HK-2 (cell line): ENCODE measurements at regions not wholly inside any gene's neighbourhood (a gene's known extent, or its start where the extent isn't known, plus 50 kb on each side); places are given as distances from the start of the nearest gene placed in this dataset.

Experiments used
- DNase-seq: peaks from one replicate; pipeline ENCODE4 v3.0.0-alpha.2; 2018; ENCODE audit not compliant: unreplicated experiment

DNA sequence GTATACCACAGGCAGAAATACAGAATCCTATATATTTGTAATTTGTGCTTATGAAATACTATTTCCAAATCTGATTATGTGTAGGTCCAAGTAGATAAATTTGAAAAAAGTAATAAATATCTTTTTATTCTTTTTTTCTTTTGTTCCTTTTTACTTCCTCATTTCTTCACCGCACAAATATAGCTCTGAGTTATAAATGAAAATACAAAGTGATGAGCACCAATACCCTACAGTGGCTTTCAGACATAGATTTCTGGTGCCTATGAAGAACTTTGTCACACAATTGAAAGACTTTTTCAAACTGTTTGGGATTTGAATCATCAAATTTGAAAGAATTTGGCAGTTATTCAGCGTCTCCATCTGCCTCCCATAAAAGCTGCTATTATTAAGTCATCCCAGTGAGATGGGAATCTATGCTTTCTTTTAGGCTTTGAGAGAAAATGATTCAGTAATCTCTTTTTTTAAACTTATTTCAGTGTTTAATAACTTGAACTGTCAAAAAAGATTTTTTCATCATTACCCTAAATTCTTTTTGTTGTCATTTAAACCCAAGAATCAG, 363.6 kb upstream of the GOLIM4 start:
- DNase-seq, result no peak

DNA sequence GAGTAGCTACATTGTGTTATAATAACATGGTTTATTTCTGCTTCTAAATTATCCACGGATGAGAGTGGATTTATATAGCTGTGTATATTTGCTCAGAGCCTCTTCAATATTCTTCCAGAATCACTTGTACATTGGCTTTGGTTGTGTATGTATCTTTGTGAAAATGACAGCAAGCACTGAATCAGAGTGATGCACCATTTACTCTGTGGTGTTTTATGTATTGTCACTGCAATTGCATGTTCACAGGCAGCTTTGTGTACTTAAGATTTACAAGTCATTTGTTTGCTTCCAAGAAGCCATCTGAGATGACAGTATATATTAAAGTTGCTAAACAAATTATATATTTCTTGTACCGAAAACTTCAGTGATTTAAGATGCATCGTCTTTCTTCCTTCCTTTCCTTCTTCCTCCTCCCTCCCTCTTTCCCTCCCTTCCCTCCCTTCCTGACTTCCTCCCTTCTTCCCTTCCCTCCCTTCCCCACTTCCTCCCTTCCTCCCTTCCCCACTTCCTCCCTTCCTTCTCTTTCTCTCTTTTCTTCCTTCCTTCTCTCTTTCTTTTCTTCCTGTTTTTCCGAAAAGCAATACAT, 362.3 kb upstream of the GOLIM4 start:
- DNase-seq, result no peak

DNA sequence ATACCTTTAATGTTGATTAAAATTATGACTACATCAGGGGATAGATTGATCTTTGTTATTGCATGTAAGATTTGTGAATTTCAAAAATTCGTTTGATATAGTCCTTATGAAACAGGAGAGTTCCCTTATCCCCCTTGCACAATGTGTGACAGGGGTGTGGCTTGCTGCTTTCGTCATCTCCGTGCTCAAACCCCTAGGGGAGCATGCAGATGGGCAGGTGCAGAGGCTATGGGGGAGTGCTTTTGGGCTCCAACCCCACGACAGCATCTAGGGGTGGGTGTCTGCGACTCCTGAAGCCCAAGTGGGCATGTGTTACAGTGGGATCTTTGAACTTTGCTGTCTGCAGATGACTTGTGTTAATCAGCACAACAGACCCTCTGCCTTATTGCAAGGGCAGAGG, 360.1 kb upstream of the GOLIM4 start:
- no peak for DNase-seq

DNA sequence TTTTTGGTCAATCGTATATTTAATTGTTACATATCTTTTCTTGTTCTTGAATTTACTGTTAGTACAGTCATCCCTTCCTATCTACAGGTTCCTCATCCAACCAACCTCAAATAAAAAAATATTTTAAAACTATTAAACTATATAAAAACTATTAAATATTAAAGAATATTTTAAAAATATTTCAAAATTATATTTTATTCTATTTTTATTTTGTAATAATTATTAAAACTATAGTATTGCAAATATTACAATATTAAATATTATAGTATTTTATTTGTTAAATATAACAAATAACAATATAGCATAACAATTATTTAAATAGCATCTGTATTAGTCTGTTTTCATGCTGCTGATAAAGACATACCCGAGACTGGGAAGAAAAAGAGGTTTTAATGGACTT, 357.9 kb upstream of the GOLIM4 start:
- DNase-seq, result no peak

DNA sequence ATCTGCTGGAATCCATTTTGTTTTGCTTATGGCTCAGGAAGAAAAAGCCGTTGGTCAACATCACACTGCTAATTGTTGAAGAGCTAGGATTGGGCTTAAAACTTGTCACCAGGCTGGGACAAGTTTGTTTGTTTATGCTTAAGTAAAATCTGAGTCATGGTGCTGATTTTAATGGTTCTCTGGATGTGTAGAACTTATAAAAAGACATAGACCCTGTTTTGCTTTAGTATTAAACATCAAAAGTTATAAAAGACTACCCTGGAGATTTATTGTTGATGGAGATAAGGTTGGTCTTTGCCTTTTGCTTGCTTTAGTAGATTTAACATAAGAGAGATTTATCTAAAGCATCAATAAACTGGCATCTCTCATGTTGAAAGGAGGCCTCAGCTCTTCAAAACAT, 348.2 kb upstream of the GOLIM4 start:
- DNase-seq, result no peak

DNA sequence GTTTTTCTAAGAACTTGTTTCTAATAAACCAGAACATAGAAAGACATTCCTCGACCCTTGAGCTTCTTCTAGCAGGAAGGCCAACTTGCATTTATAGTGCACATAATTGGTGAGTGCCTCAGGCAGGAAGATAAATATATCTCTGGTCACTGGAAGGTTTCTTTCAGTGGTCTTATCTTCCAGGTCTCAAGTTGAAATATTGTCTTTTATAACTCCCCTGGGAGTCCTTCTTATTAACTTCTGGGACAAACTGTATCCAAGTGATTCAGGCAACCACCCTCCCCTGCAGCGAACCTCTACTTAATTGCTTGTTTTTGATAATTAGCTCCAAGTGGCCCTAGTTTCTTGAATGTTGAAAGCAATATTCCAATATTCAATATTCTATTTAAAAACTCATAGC, 346.8 kb upstream of the GOLIM4 start:
- DNase-seq, result no peak

DNA sequence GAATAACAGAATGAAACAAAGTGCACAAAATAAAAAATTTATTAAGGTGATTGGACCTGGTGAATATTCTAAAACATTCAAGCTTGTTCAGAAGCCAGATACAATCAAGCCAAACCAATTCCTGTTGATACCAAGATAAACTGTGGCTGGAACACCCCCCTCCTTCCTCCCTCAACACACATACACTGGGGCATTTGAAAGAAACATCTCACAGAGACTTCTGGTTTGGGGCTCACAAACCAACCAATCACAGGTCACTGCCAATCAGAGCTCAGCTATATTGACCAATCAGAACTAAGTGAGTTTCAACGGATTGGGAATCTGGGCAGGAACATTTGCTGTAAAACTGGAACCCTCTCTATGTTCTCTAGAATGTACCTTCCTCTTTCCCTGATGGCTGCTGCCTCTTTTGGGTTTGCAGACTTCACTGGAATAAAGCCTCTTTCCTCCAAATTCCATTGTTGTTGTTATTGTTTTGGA, 340.6 kb upstream of the GOLIM4 start:
- no peak for DNase-seq

DNA sequence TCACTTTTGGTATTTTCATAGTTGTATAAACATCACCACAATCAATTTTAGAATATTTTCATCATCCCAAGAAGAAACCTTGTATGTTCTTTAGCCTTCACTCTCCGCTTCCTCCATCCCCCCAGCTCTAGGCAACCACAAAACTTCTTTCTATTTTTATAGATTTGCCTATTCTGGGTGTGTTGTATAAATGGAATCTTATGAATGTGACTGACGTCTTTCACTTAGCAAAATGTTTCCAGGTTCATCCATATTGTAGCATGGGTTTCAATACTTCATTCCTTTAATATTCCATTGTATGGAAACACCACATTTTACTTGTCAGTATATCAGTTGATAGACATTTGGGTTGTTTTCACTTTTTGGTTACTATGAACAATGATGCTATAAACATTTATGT, 335.8 kb upstream of the GOLIM4 start:
- no peak for DNase-seq

DNA sequence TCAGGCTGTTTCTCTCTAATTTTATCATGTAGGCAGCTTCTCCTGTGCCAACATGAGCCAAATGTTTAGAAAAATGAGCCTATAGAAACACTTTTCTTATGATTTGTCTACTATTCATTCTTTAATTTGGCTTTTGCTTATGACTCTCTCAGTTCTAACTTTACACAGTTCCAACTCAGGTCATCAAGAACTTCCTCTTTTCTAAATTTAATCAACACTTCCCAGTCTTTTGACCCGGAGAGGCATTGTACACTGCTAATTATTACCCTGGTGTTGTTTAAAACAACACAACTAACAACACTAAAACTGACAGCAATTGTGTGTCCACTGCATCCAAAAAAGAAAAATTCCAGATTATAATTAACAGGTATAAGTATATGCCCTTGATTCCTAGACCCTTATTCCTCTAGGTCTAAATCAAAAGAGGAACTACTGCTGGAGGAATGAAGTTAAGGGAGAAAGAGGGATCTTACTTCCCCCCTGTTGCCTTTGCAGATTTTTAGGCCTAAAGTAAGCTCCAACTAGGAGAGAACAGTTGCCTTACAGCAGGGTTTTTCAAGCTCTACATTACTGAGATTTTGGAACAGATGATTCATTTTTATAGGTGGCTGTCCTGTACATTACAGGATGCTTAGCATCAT, 332.2 kb upstream of the GOLIM4 start:
- no peak for DNase-seq

DNA sequence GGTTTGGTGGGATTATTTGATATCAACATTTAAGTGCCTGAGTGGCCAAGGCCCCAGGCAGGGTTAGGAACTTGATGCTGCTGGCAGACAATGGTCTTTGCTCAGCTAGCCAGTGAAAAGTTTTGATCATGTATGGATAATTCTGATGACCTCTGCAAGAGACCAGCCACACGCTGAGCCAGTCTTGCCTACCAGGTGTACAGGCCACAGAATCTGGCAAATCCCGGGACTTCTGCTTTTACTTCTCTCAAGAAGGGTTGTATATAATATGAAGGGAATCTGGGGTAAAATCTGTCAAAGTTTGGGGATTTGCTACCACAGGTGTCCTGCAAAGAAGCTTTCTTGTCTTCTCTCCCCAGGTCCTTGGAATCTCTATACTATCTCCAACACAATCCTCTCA, 331.4 kb upstream of the GOLIM4 start:
- no peak for DNase-seq

DNA sequence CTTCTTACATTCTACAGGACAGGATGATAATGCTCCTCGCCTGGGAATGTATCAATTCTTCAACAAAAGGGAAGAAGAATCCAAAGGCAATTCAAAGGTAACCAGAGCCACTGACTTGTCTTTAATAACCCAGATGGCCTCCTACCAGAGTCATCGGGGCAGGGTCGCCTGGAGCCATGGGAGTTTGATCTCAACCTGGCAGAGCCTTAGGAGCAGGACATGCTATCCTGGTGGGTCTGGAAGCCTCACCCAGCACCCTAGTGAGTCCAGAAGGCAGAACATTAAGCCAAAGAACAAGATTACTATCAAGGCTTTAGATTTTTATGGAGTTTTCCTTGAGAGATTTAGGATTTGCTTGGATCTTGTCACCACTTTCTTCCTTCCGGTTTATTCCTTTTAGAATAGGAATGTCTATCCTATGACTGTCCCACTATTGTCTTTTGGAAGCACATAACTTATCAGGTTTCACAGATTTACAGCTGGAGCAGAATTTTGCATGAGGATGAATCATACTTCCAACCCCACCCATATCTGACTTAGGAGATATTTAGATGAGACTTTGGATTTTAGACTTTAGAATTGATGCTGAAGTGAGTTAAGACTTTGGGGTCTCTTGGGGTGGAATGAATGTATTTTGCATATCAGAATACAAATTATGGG, 330.3 kb upstream of the GOLIM4 start:
- no peak for DNase-seq

DNA sequence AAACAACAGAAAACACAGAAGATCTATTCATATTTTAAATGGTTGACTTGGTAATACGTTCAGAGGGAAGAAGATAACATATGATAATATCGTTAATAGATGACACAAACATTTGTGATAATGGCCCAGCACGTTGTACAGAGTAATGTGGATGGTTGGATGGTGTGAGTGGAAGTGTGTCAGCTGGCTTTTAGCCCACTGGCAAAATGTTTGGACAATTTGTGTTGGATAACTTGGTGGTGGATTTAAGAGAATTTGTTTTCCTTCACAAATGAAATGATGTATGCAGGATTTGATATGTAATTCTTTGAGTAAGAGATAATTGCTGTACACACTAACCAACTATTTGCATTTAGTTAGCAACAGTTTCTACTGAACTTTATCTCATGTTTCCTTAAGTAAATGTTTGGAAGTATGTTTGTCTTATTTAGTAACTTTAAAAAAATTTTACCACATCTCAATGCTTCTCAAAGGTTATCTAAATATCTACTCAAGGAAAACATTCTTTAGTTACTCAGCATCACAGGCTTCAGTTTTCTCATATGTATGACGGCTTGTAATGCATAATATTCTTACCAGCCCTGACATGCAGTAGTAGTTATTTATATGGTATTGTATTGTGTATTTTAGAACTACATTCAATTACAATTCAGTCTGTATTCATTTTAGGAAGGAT, 328.5 kb upstream of the GOLIM4 start:
- no peak for DNase-seq

DNA sequence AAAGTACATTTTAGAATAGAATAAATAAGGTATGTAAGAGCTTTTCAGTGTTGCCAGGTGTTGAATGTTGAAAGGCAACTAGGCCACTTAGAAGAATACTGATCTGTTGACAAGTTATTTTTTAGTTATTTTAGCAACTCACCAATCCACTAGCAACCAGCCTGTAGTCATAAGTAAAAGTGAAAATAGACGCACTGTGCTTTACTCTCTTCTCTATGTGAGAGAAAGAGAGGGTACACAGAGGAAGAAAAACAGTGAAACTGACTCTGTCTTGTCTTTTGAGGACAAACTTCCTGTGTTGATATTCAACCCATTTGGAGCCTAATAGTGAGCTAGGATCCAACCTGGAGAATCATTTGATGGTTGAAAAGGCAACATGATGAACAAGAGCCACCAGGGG, 327.1 kb upstream of the GOLIM4 start:
- no peak for DNase-seq

DNA sequence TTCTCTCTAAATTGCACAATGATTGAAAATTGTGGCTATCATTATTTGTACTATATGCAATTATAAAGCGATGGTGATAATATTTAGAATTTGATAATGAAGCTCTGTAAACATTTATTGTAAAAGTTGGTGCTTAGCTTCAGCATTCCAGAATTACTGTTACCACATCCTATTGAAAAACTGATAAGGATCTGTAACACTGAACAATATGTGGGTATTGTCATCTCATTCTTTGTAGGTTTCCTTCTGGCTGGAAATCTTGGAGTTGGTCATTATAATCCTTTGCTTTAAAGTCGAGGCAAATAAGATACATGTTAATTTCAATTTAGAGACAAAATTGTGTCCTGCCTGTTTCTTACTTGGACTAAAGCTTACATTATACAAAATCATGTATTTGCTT, 323.4 kb upstream of the GOLIM4 start:
- no peak for DNase-seq

DNA sequence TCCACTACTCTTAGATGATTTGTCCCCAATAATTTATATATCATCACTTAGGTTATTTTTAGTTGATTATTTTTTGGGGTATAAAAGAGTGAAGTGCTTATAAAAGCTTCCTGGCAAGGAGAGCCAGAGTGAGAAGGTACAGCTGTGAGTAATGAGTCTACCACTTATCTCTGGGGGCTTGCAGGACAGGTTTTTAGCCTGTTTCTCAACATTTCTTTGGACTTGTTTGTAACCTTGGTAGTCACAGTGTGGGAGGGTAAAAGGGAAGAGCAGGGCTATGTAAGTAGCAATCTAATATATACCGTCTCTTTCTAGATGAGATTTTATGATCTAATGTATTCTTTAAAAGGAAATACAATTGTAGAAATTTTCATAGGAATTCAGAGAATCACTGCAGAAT, 321.3 kb upstream of the GOLIM4 start:
- DNase-seq, result no peak

DNA sequence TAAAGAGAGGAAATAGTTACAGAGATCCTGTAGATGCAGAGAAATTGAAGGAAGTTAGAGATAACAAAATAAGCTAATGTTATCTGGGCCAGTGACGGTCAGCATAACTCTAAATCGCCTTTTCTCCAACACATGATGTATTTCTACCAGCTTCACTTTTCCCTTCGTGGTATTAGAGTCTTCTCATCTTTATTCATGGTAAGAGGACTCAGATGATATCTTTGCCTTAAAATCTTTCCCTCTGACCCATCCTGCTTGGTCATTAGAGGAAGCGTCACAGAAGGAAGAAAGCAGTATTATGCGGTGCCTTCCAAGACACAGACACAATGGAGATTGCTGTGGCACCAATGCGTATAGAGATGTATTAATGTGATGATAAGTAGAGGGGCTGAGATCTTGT, 320.7 kb upstream of the GOLIM4 start:
- no peak for DNase-seq

DNA sequence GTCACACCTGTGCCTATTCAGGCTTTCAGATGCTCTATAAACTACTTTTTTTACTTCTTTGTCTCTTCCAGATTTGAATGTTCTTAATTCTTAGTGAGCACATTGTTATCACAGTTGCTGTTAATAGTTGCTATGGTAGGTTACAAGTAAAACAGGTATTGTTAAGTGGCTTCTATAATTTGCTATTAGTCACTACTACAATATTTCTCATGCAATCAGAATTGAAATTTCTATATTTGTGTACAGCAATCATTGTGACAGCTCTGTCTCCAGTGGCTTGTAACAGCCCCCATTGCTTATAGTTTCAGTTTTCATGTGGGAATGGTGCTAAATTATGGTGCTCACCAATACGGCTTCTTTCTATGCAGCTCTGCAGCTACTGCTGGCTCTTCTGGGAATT, 318.4 kb upstream of the GOLIM4 start:
- no peak for DNase-seq

DNA sequence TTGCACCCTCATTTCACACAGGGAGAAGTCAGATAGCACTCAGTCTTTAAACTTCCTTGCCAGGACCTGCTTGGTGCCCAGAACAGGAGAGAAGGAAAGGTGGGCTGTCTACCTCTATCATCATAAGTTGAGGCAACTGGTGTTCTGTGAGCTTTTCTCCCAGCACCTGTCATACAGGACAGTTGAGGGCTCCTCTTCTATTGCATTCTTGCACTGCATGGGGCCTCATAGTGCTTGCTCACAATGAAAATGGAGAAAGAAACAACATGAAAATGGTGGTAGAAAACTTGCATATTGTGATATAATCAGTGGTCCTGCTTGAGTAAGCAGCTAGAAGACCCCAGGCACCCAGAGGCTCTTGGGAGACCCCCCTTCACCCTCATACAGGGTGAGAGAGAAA, 311.7 kb upstream of the GOLIM4 start:
- DNase-seq, result no peak

DNA sequence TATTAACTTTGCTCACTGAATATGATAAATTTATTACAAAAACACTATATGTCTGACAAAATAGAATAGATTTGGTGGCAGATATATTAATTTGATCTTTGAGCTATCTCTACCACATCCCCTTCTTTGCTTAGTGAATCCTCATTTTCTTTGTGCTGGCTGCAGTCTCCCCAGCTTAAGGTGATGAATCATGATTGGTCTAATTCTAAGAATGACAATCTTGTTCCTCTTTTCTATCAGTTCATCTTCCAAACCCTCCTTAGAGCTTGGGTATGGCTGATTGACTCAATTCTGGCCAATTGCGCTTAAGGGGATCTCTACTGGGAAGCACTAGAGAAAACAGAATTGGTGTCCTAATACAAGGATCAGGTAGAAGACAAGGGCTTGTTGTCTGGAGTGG, 309.6 kb upstream of the GOLIM4 start:
- DNase-seq, result no peak

DNA sequence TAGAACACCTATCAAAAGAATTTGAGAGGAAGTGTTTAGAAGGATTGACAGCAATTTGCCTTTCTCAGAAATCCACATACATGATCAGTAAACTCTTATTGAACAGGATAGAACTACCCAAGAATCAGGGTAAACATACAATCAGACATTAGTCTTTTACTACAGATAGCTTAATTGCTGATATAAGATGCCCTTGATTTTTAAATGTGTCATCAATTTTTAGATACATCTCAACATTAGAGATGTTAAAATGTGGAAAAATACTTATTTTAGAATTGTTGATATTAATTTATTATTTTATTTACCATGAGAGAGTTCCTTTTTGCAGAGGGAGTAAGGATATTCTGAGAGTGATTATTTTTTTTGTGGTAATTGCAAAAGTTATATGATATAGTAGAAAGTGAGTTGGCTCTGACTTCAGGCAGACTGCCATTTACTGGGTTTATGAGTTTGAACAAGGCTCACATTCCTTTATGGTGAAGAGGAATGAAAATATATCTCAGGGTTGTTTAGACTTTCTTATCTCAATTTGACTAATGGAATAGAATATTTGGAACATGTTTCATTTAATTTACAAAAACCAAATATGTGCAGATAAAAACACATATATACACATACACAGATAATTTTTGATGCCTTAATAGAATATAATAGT, 302.8 kb upstream of the GOLIM4 start:
- DNase-seq, result no peak

DNA sequence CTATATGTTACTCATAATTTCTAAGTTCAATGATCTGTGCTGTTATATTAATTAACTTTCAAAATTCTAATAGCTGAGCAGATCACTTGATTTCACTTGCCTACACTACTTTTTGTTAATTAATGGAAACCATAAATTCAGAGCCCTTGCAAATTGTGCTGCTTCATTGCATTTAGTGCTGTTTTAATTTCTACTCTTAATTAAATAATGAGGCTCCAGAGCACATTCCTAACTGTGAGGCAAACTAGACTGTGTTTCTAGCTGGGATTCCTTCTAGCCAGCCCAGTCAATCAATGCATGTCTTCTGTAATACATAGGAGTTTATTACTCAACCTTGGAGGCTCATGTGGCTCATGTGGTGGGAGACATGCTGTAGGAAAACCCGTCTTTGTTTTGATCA, 301.1 kb upstream of the GOLIM4 start:
- DNase-seq, result no peak

DNA sequence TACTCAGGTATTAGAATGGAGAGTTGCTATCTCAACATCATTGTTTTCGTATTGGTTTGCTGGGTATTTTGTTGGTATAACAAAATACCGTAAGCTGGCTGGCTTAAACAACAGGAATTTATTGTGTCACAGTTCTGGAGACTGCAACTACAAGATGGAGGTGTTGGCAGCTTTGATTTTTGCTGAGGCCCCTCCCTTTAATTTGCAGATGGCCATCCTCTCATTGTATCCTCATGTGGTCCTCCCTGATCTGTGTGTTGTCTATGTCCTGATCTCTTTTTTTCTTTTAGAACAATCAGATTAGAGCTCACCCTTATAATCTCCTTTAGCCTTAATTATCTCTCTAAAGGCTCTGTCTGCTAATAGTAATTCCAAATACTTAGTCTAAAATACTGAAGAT, 299.8 kb upstream of the GOLIM4 start:
- no peak for DNase-seq
